CD14-positive monocyte (primary cell): ENCODE measurements at regions not wholly inside any gene's neighbourhood (a gene's known extent, or its start where the extent isn't known, plus 50 kb on each side); places are given as distances from the start of the nearest gene placed in this dataset.

Experiments
- DNase-seq, 3 donors: peaks; one replicate each; pipeline ENCODE4 v3.0.0-alpha.2; 2011 to 2022
- H2AFZ ChIP-seq: 2 replicates; pipeline ENCODE4 v1.6.0; 2012; ENCODE audit warnings: mild to moderate bottlenecking, low read depth, low read length, inconsistent platforms; ENCODE audit not compliant: insufficient read depth, poor library complexity, severe bottlenecking
- H3K27ac ChIP-seq, 2 donors: 1 replicate in 1 of 2; 2 replicates in 1 of 2; pipeline ENCODE4 v1.5.1; 2012 to 2013; ENCODE audit warnings: low read length in 2 of 2, control low read depth in 1 of 2, inconsistent platforms in 1 of 2, low read depth in 1 of 2, mild to moderate bottlenecking in 1 of 2
- H3K27me3 ChIP-seq, 2 donors: one replicate each; pipeline versions ENCODE4 v1.6.0 to v1.6.1; 2011 to 2013; ENCODE audit warnings: low read length in 2 of 2; ENCODE audit not compliant: control insufficient read depth in 2 of 2, insufficient read depth in 2 of 2
- H3K36me3 ChIP-seq, 2 donors: replicated peaks in 1 of 2; 1 replicate in 1 of 2; 2 replicates in 1 of 2; pipeline versions ENCODE4 v1.5.1 to v1.6.1; 2012 to 2013; ENCODE audit warnings: low read length in 2 of 2, control low read depth in 1 of 2, inconsistent platforms in 1 of 2, mild to moderate bottlenecking in 1 of 2; ENCODE audit not compliant: insufficient read depth in 2 of 2, control insufficient read depth in 1 of 2
- H3K4me1 ChIP-seq, 2 donors: 1 replicate in 1 of 2; 2 replicates in 1 of 2; pipeline versions ENCODE4 v1.5.1 to v1.6.1; 2012 to 2013; ENCODE audit warnings: low read length in 2 of 2, control low read depth in 1 of 2, inconsistent platforms in 1 of 2, mild to moderate bottlenecking in 1 of 2, moderate library complexity in 1 of 2; ENCODE audit not compliant: insufficient read depth in 2 of 2, control insufficient read depth in 1 of 2
- H3K4me2 ChIP-seq: replicated peaks from 2 replicates; pipeline ENCODE3; 2012; ENCODE audit warnings: low read length, moderate library complexity, mild to moderate bottlenecking; ENCODE audit not compliant: poor library complexity, severe bottlenecking; ENCODE audit errors: extremely low read depth
- H3K4me3 ChIP-seq, 3 experiments: fragments of 200-600 bp in 1 of 3; sonication (generic) in 1 of 3; replicated peaks in 1 of 3; 1 replicate in 2 of 3; 2 replicates in 1 of 3; pipeline ENCODE4 v1.5.1; 2011 to 2013; ENCODE audit warnings: low read length in 3 of 3, mild to moderate bottlenecking in 3 of 3, control low read depth in 2 of 3, low read depth in 2 of 3, inconsistent platforms in 1 of 3, moderate library complexity in 1 of 3
- H3K79me2 ChIP-seq: 2 replicates; pipeline ENCODE4 v1.6.0; 2012; ENCODE audit warnings: mild to moderate bottlenecking, control low read depth, inconsistent platforms, low read length, moderate library complexity; ENCODE audit not compliant: insufficient read depth
- H3K9ac ChIP-seq: 2 replicates; pipeline ENCODE4 v1.6.0; 2017; ENCODE audit warnings: low read length, mild to moderate bottlenecking; ENCODE audit not compliant: insufficient read depth, poor library complexity, severe bottlenecking
- H3K9me3 ChIP-seq, 2 donors: replicated peaks in 1 of 2; 1 replicate in 1 of 2; 2 replicates in 1 of 2; pipeline versions ENCODE4 v1.5.1 to v1.6.1; 2012 to 2013; ENCODE audit warnings: low read length in 2 of 2, control low read depth in 1 of 2; ENCODE audit not compliant: control insufficient read depth in 1 of 2, insufficient read depth in 1 of 2
- H4K20me1 ChIP-seq: 2 replicates; pipeline ENCODE4 v1.6.0; 2012; ENCODE audit warnings: mild to moderate bottlenecking, low read length, control low read depth, moderate library complexity; ENCODE audit not compliant: insufficient read depth
- H3K27ac Mint-ChIP-seq, 7 donors: one replicate each; pipeline ENCODE4 v1.8.0; 2020; ENCODE audit warnings: mild to moderate bottlenecking in 7 of 7, mixed read lengths in 7 of 7, moderate library complexity in 6 of 7, inconsistent platforms in 2 of 7
- H3K27me3 Mint-ChIP-seq, 3 donors: one replicate each; pipeline ENCODE4 v1.8.0; 2021 to 2022; ENCODE audit warnings: low read depth in 3 of 3, mild to moderate bottlenecking in 3 of 3, mixed read lengths in 3 of 3, moderate library complexity in 3 of 3, inconsistent platforms in 1 of 3
- H3K36me3 Mint-ChIP-seq, 2 donors: one replicate each; pipeline ENCODE4 v1.8.0; 2020; ENCODE audit warnings: mixed read lengths in 2 of 2, inconsistent platforms in 1 of 2, mild to moderate bottlenecking in 1 of 2
- H3K4me1 Mint-ChIP-seq: one replicate; pipeline ENCODE4 v1.8.0; 2020; ENCODE audit warnings: mild to moderate bottlenecking, mixed read lengths
- H3K4me3 Mint-ChIP-seq, 2 donors: one replicate each; pipeline ENCODE4 v1.8.0; 2020; ENCODE audit warnings: mild to moderate bottlenecking in 2 of 2, mixed read lengths in 2 of 2, moderate library complexity in 1 of 2
- H3K9me3 Mint-ChIP-seq, 7 donors: one replicate each; pipeline ENCODE4 v1.8.0; 2020 to 2022; ENCODE audit warnings: mixed read lengths in 7 of 7, mild to moderate bottlenecking in 6 of 7, moderate library complexity in 6 of 7, inconsistent platforms in 2 of 7
- WGBS: methylation state at CpG from one replicate; pipeline ENCODE4 v1.1.5; 2013; ENCODE audit warnings: missing lambda C conversion rate; ENCODE audit not compliant: insufficient coverage; 5-methylcytosine and 5-hydroxymethylcytosine counted together
- intact Hi-C, 2 donors: fragments of 100-400 bp; cut with micrococcal nuclease; formaldehyde crosslinking; loops; one replicate each; pipeline versions ENCODE4 v1.15.0 to v1.15.1; 2023
- TF ChIP-seq, protein P1 (sequence below): fragments of 200-600 bp; IDR thresholded peaks from one replicate; pipeline ENCODE4 v1.8.0; 2022; ENCODE audit warnings: antibody characterized with exemption, mild to moderate bottlenecking

DNA sequence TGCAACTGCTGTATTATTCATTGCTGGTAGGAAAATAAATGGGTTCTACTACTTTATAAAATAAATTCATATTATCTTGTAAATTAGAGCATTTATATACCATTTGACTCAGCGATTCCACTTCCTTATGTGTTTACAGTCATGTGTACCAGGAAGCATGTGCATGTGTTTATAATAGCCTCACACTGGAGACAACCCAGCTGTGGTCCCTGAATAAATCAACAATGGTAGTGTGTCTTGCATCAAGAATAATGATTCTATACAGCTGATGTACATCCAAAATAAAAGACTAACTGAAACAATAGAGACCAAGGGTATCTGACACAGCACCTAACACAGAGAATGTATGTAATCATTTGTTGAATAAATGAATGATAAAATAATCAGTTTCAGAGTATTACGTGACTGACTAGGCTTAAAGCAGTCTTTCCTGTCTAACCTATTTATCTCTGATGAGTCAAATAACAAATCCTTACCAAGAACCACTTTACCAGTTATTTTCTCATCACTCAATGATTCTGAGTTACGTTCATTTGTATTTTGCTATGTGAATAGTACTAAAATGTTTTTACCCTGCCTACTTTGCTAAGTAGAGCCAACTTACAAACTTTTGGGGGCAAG, 216.8 kb downstream of the UBE2E3 start:
- no peak overlapping the region for H3K4me3 ChIP-seq
- no peak overlapping the region for H3K4me2 ChIP-seq
- no peaks in the 10 kb centered on the region for H3K9me3 ChIP-seq
- intact Hi-C loops = no loop called here
- no peaks in the 10 kb centered on the region for H3K4me1 ChIP-seq
- Mint-ChIP-seq H3K27me3 (no peaks in the 10 kb centered on the region), H3K4me3 (no peak overlapping the region), H3K27ac (no peak overlapping the region), H3K36me3 (no peaks in the 10 kb centered on the region), H3K4me1 (no peaks in the 10 kb centered on the region), H3K9me3 (peaks cover 0 to 1% (median 0%) of the 10 kb centered on the region in 7 donors)
- no peaks in the 10 kb centered on the region for H3K79me2 ChIP-seq
- DNase-seq = no peak
- H2AFZ ChIP-seq = no peak overlapping the region
- no peak overlapping the region for H3K9ac ChIP-seq
- no peak overlapping the region for H3K27ac ChIP-seq
- H4K20me1 ChIP-seq = no peaks in the 10 kb centered on the region
- 100% methylated on average over 1 of the region's 3 CpGs for WGBS
- H3K36me3 ChIP-seq = no peaks in the 10 kb centered on the region
- H3K27me3 ChIP-seq = no peaks in the 10 kb centered on the region
- TF ChIP-seq, protein P1, sequence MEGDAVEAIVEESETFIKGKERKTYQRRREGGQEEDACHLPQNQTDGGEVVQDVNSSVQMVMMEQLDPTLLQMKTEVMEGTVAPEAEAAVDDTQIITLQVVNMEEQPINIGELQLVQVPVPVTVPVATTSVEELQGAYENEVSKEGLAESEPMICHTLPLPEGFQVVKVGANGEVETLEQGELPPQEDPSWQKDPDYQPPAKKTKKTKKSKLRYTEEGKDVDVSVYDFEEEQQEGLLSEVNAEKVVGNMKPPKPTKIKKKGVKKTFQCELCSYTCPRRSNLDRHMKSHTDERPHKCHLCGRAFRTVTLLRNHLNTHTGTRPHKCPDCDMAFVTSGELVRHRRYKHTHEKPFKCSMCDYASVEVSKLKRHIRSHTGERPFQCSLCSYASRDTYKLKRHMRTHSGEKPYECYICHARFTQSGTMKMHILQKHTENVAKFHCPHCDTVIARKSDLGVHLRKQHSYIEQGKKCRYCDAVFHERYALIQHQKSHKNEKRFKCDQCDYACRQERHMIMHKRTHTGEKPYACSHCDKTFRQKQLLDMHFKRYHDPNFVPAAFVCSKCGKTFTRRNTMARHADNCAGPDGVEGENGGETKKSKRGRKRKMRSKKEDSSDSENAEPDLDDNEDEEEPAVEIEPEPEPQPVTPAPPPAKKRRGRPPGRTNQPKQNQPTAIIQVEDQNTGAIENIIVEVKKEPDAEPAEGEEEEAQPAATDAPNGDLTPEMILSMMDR = no peak

DNA sequence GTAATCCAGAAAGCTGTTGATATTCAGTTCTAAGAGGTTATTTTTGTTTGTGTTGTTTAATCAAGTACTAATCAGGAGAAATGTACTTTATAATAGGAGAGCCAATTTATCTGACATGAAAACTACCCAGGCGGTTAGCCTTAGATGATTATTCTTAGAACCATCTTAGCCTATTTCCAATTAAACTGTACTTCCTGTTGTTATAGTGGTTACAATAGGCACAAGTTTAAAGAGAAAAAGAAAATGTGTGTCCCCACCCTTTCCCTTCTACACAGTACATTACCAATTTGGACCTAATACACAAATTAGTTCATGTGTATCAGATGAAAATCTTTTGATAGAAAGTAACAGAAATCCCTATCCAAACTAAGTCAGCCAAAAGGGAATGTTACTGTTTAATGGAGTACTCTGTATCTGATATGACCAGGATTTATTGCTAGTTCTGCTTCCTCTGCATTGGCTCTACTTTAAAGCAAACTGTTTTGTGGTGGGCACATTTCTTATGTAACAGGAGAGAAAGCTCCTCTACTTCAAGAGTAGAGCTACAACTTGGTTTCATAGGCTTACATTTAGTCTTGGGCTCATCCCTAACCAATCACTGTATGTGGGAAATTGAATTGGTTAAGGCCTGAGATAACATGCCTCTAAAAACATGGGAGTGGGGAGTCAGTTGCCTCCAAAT, 217.9 kb downstream of the UBE2E3 start:
- H3K27ac Mint-ChIP-seq = no peak overlapping the region
- no peaks in the 10 kb centered on the region for H4K20me1 ChIP-seq

More for the DNA sequence above, 217.9 kb downstream of the UBE2E3 start:
- Histone ChIP-seq H3K27ac (no peak overlapping the region), H3K27me3 (no peaks in the 10 kb centered on the region), H3K9me3 (no peaks in the 10 kb centered on the region), H3K4me3 (no peak overlapping the region), H3K9ac (no peak overlapping the region), H3K4me1 (no peaks in the 10 kb centered on the region), H3K4me2 (no peak overlapping the region), H3K36me3 (no peaks in the 10 kb centered on the region), H2AFZ (no peak overlapping the region), H3K79me2 (no peaks in the 10 kb centered on the region)
- H3K9me3 Mint-ChIP-seq = peaks cover 0 to 1% (median 0%) of the 10 kb centered on the region in 7 donors
- H3K4me1 Mint-ChIP-seq = no peaks in the 10 kb centered on the region
- H3K36me3 Mint-ChIP-seq = no peaks in the 10 kb centered on the region
- no peaks in the 10 kb centered on the region for H3K27me3 Mint-ChIP-seq
- intact Hi-C loops = no loop called here
- DNase-seq = no peak
- H3K4me3 Mint-ChIP-seq = no peak overlapping the region
- TF ChIP-seq, protein P1 = no peak
- WGBS = no CpG with 5 or more reads among the region's 1 CpG
